ENCODE measurements at regions not wholly inside any gene's neighbourhood (a gene's known extent, or its start where the extent isn't known, plus 50 kb on each side); places are given as distances from the start of the nearest gene placed in this dataset.
"Not testable (repeated sequence)": the region's sequence is repeated elsewhere in the genome, so short reads cannot be mapped to it uniquely, and the experiment has no call there.

DNA sequence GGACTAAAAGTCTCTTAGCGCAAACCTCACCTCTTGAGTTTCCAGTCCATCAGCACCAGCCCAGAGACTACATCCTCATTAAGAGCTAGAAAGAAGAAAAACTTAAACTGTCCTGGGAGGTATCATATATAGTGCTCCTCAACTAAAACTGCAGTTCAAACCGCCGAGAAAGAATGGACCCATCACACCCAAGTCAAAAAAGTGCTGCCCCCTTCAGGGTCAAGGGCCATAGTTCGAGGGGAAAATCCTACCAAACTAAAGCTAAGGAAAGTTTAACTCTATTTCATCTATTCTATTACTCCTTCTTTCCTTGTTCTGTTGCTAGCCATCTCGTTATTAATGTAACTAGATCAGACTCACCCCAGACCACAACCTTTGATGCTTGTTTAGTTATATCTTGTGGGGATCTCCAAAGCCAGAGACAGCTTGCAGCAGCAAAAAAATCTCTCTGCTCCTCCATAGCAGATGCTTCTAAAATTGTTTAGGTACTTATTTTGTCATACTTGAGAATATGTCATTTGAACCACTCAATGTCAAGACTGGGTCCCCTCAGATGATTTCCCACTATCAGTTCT lies 134.5 kb upstream of the RMP24 start:
- no peaks in the 10 kb centered on the region for H3F3A ChIP-seq (ENCODE audit: low read depth)
- H3K27me3 ChIP-seq (ENCODE audit: insufficient read depth, low read length, poor library complexity, severe bottlenecking): no peaks in the 10 kb centered on the region
- H3K79me2 ChIP-seq (ENCODE audit: insufficient read depth, low read length): no peaks in the 10 kb centered on the region
- no peak overlapping the region for H3K4me2 ChIP-seq (ENCODE audit: low read depth, low read length, poor library complexity, severe bottlenecking)
- no peaks in the 10 kb centered on the region for H3K4me1 ChIP-seq (ENCODE audit: insufficient read depth, low read length, poor library complexity, severe bottlenecking)
- TF ChIP-seq, protein P1, sequence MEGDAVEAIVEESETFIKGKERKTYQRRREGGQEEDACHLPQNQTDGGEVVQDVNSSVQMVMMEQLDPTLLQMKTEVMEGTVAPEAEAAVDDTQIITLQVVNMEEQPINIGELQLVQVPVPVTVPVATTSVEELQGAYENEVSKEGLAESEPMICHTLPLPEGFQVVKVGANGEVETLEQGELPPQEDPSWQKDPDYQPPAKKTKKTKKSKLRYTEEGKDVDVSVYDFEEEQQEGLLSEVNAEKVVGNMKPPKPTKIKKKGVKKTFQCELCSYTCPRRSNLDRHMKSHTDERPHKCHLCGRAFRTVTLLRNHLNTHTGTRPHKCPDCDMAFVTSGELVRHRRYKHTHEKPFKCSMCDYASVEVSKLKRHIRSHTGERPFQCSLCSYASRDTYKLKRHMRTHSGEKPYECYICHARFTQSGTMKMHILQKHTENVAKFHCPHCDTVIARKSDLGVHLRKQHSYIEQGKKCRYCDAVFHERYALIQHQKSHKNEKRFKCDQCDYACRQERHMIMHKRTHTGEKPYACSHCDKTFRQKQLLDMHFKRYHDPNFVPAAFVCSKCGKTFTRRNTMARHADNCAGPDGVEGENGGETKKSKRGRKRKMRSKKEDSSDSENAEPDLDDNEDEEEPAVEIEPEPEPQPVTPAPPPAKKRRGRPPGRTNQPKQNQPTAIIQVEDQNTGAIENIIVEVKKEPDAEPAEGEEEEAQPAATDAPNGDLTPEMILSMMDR (conservative IDR thresholded peaks at IDR 0.05; ENCODE audit: low read length): peak; percentile 47
- no peak for TF ChIP-seq EZH2phosphoT487 (IDR thresholded peaks at IDR 0.05; ENCODE audit: borderline replicate concordance)
- H3K36me3 ChIP-seq (ENCODE audit: insufficient read depth, low read length): no peaks in the 10 kb centered on the region
- no peak overlapping the region for H3K4me3 ChIP-seq (ENCODE audit: low read length, poor library complexity, severe bottlenecking)
- H3K9me3 ChIP-seq (ENCODE audit: insufficient read depth, low read depth, low read length): no peaks in the 10 kb centered on the region
- H2AFZ ChIP-seq (ENCODE audit: low read length): no peak overlapping the region
- H3K9ac ChIP-seq (ENCODE audit: low read depth, low read length, poor library complexity, severe bottlenecking): no peak overlapping the region
- no peaks in the 10 kb centered on the region for H3K9me2 ChIP-seq (replicated peaks; ENCODE audit: low read depth, low read length)
- H4K20me1 ChIP-seq (ENCODE audit: insufficient read depth, low read length, poor library complexity, severe bottlenecking): no peaks in the 10 kb centered on the region

DNA sequence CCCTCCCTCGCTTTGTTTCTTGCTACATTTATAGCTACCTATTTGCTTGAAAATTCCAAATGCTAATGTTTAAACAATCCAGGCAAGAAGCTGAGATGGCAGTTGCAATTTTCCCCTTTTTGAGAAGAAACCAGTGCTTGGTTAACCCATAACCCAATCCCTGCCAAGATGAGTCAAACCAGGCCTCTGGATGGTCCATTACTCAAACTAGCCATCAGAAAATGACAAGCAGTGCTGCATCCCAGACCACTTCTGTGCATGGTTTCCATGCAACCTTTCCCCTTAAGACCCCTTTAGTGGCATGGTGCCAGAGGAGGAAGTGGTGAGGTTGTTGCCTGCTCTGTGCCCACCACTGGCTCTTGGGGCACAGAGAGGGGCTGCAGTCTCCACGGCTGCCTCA lies 131.2 kb upstream of the RMP24 start:
- Histone ChIP-seq H3K4me2 (ENCODE audit: low read depth, low read length, poor library complexity, severe bottlenecking) (no peak overlapping the region), H4K20me1 (ENCODE audit: insufficient read depth, low read length, poor library complexity, severe bottlenecking) (no peaks in the 10 kb centered on the region), H3K36me3 (ENCODE audit: insufficient read depth, low read length) (no peaks in the 10 kb centered on the region), H3K79me2 (ENCODE audit: insufficient read depth, low read length) (no peaks in the 10 kb centered on the region), H3K9me3 (ENCODE audit: insufficient read depth, low read depth, low read length) (no peaks in the 10 kb centered on the region), H2AFZ (ENCODE audit: low read length) (no peak overlapping the region), H3K9ac (ENCODE audit: low read depth, low read length, poor library complexity, severe bottlenecking) (no peak overlapping the region), H3K27me3 (ENCODE audit: insufficient read depth, low read length, poor library complexity, severe bottlenecking) (no peaks in the 10 kb centered on the region), H3F3A (ENCODE audit: low read depth) (no peaks in the 10 kb centered on the region), H3K4me1 (ENCODE audit: insufficient read depth, low read length, poor library complexity, severe bottlenecking) (no peaks in the 10 kb centered on the region), H3K9me2 (replicated peaks; ENCODE audit: low read depth, low read length) (no peaks in the 10 kb centered on the region), H3K4me3 (ENCODE audit: low read length, poor library complexity, severe bottlenecking) (no peak overlapping the region)
- no peak for TF ChIP-seq EZH2phosphoT487 (IDR thresholded peaks at IDR 0.05; ENCODE audit: borderline replicate concordance)
- TF ChIP-seq, protein P1 (conservative IDR thresholded peaks at IDR 0.05; ENCODE audit: low read length): no peak

DNA sequence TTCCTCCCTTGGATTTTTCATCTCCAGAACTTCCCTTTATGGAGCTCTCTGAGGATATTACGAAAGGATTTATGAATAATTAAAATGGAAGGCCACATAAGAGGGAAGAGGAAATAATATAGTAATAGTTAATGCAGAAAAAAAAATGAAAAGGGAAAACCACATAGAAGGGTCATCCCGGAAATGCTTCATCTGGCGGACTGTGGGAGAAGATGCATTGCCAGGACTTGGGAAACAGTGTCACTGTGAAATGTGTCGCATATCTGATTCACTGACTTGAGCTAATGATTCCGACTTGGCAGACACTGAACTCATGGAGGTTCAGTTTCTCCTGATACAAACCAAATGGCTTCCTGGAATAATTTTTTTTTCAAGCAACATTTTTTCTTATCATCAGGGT lies 129.9 kb upstream of the RMP24 start:
- H3K79me2 ChIP-seq (ENCODE audit: insufficient read depth, low read length): no peaks in the 10 kb centered on the region
- H2AFZ ChIP-seq (ENCODE audit: low read length): no peak overlapping the region
- H3K4me2 ChIP-seq (ENCODE audit: low read depth, low read length, poor library complexity, severe bottlenecking): no peak overlapping the region
- no peaks in the 10 kb centered on the region for H3K27me3 ChIP-seq (ENCODE audit: insufficient read depth, low read length, poor library complexity, severe bottlenecking)
- H3K4me1 ChIP-seq (ENCODE audit: insufficient read depth, low read length, poor library complexity, severe bottlenecking): no peaks in the 10 kb centered on the region
- H3K4me3 ChIP-seq (ENCODE audit: low read length, poor library complexity, severe bottlenecking): no peak overlapping the region
- TF ChIP-seq EZH2phosphoT487 (IDR thresholded peaks at IDR 0.05; ENCODE audit: borderline replicate concordance): no peak
- TF ChIP-seq, protein P1 (conservative IDR thresholded peaks at IDR 0.05; ENCODE audit: low read length): no peak
- no peaks in the 10 kb centered on the region for H3K9me3 ChIP-seq (ENCODE audit: insufficient read depth, low read depth, low read length)
- no peaks in the 10 kb centered on the region for H3F3A ChIP-seq (ENCODE audit: low read depth)
- no peaks in the 10 kb centered on the region for H3K36me3 ChIP-seq (ENCODE audit: insufficient read depth, low read length)
- H4K20me1 ChIP-seq (ENCODE audit: insufficient read depth, low read length, poor library complexity, severe bottlenecking): no peaks in the 10 kb centered on the region
- H3K9ac ChIP-seq (ENCODE audit: low read depth, low read length, poor library complexity, severe bottlenecking): no peak overlapping the region
- H3K9me2 ChIP-seq (replicated peaks; ENCODE audit: low read depth, low read length): no peaks in the 10 kb centered on the region

DNA sequence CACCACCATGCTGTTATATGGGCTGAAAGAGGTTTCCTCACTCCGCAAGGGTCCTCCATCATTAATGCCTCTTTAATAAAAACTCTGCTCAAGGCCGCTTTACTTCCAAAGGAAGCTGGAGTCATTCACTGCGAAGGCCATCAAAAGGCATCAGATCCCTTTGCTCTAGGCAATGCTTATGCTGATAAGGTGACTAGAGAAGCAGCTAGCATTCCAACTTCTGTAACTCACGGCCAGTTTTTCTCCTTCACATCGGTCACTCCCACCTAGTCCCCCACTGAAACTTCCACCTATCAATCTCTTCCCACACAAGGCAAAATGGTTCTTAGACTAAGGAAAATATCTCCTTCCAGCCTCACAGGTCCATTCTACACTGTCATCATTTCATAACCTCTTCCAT lies 124.2 kb upstream of the RMP24 start:
- H3K4me3 ChIP-seq (ENCODE audit: low read length, poor library complexity, severe bottlenecking); H3K9ac ChIP-seq (ENCODE audit: low read depth, low read length, poor library complexity, severe bottlenecking); H3K4me2 ChIP-seq (ENCODE audit: low read depth, low read length, poor library complexity, severe bottlenecking); H3K9me3 ChIP-seq (ENCODE audit: insufficient read depth, low read depth, low read length); H3F3A ChIP-seq (ENCODE audit: low read depth); H4K20me1 ChIP-seq (ENCODE audit: insufficient read depth, low read length, poor library complexity, severe bottlenecking); H2AFZ ChIP-seq (ENCODE audit: low read length); H3K9me2 ChIP-seq (replicated peaks; ENCODE audit: low read depth, low read length); H3K79me2 ChIP-seq (ENCODE audit: insufficient read depth, low read length); H3K4me1 ChIP-seq (ENCODE audit: insufficient read depth, low read length, poor library complexity, severe bottlenecking); H3K36me3 ChIP-seq (ENCODE audit: insufficient read depth, low read length); H3K27me3 ChIP-seq (ENCODE audit: insufficient read depth, low read length, poor library complexity, severe bottlenecking): not testable (repeated sequence)

DNA sequence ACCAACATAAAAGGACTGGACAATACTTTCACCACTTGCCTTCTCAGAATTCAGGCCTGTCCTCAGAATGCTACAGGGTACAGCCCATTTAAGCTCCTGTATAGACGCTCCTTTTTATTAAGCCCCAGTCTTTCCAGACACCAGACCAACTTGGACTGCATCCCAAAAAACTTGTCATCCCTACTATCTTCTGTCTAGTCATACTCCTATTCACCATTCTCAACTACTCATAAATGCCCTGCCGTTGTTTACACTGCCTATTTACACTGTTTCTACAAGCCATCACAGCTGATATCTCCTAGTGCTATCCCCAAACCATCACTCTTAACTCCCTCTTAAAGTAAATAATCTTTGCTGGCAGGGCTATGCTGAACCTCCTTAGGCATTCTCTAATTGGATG lies 123.2 kb upstream of the RMP24 start:
- not testable (repeated sequence) for H3K4me3 ChIP-seq (ENCODE audit: low read length, poor library complexity, severe bottlenecking); H3K27me3 ChIP-seq (ENCODE audit: insufficient read depth, low read length, poor library complexity, severe bottlenecking); H3K9me2 ChIP-seq (replicated peaks; ENCODE audit: low read depth, low read length); H2AFZ ChIP-seq (ENCODE audit: low read length); H3K36me3 ChIP-seq (ENCODE audit: insufficient read depth, low read length); H3F3A ChIP-seq (ENCODE audit: low read depth); H3K9ac ChIP-seq (ENCODE audit: low read depth, low read length, poor library complexity, severe bottlenecking); H3K4me2 ChIP-seq (ENCODE audit: low read depth, low read length, poor library complexity, severe bottlenecking); H4K20me1 ChIP-seq (ENCODE audit: insufficient read depth, low read length, poor library complexity, severe bottlenecking); H3K4me1 ChIP-seq (ENCODE audit: insufficient read depth, low read length, poor library complexity, severe bottlenecking); H3K79me2 ChIP-seq (ENCODE audit: insufficient read depth, low read length); H3K9me3 ChIP-seq (ENCODE audit: insufficient read depth, low read depth, low read length)
